ENCODE measurements at regions not wholly inside any gene's neighbourhood (a gene's known extent, or its start where the extent isn't known, plus 50 kb on each side); places are given as distances from the start of the nearest gene placed in this dataset.

DNA sequence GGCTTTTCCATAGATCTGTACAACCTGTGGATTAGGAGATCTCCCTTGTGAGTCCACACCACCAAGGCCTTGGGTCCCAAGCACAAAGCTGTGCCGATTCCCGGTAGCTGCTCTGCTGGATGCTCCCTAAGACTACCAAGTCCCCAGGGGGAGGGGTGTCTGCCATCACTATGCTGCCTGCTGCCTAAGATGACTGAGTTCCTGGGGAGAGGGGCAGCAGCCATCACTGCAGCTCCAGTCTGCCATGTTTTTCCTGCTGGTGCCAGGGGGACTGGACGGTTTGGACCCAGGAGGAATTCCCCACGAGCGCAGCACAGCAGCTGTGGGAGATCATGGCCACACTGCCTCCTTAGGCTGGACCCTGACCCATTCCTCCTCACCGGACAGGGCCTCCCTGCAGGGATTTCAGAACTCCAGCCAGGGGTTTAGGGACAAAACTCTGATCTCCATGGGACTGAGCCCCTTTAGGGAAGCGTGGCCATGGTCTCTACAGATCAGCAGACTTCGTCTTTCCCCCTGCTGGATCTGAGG lies 1049.8 kb downstream of the SORCS1 start:
- TF ChIP-seq YY1 (IDR thresholded peaks at IDR 0.05; ENCODE audit: insufficient read depth, insufficient read length) (no peak), ZNF274 (IDR thresholded peaks at IDR 0.05; ENCODE audit: low read depth, low read length) (no peak)

Measured in NT2/D1 (cell line).